Heart left ventricle (tissue), 16 donors: ENCODE measurements at regions not wholly inside any gene's neighbourhood (a gene's known extent, or its start where the extent isn't known, plus 50 kb on each side); places are given as distances from the start of the nearest gene placed in this dataset.

ENCODE experiments used
- ATAC-seq, 4 donors: fragments of 200-7000 bp; cut with Tn5 transposase; one replicate each; pipeline ENCODE4 v1.9.1; 2020 to 2022; ENCODE audit warnings: moderate library complexity in 4 of 4, mild to moderate bottlenecking in 3 of 4, moderate number of reproducible peaks in 1 of 4
- DNase-seq, 5 donors: peaks; one replicate each; pipeline ENCODE4 v3.0.0-alpha.2; 2020
- H3K27ac ChIP-seq, 12 donors: fragments of 200-600 bp; sonication (generic) in 4 of 12; one replicate each; pipeline versions ENCODE4 v1.5.0 to v1.8.0; 2016 to 2022; ENCODE audit warnings: mild to moderate bottlenecking in 2 of 12
- H3K27me3 ChIP-seq, 9 donors: fragments of 200-600 bp; sonication (generic) in 2 of 9; one replicate each; pipeline versions ENCODE4 v1.5.1 to v1.8.0; 2016 to 2022; ENCODE audit warnings: mild to moderate bottlenecking in 3 of 9
- H3K36me3 ChIP-seq, 9 donors: fragments of 200-600 bp; sonication (generic) in 2 of 9; one replicate each; pipeline versions ENCODE4 v1.5.0 to v1.8.0; 2018 to 2022; ENCODE audit warnings: mild to moderate bottlenecking in 2 of 9
- H3K4me1 ChIP-seq, 12 donors: fragments of 200-600 bp; sonication (generic) in 4 of 12; one replicate each; pipeline versions ENCODE4 v1.5.0 to v1.8.0; 2016 to 2022; ENCODE audit warnings: mild to moderate bottlenecking in 3 of 12
- H3K4me3 ChIP-seq, 12 donors: fragments of 200-600 bp; sonication (generic) in 4 of 12; one replicate each; pipeline versions ENCODE4 v1.5.0 to v1.8.0; 2017 to 2022; ENCODE audit warnings: mild to moderate bottlenecking in 9 of 12, moderate library complexity in 4 of 12
- H3K9me3 ChIP-seq, 12 donors: fragments of 200-600 bp; sonication (generic) in 4 of 12; one replicate each; pipeline versions ENCODE4 v1.5.0 to v1.8.0; 2016 to 2022; ENCODE audit warnings: mild to moderate bottlenecking in 1 of 12
- CTCF ChIP-seq, 12 donors: fragments of 200-600 bp; sonication (generic) in 4 of 12; IDR thresholded peaks; one replicate each; pipeline versions ENCODE4 v1.5.0 to v1.8.0; 2018 to 2022; ENCODE audit warnings: antibody characterized with exemption in 12 of 12, mild to moderate bottlenecking in 5 of 12
- POLR2A ChIP-seq, 2 donors: fragments of 450-650 bp; IDR thresholded peaks; one replicate each; pipeline ENCODE4 v1.6.1; 2017; ENCODE audit warnings: antibody characterized with exemption in 2 of 2, mild to moderate bottlenecking in 2 of 2, moderate library complexity in 2 of 2
- WGBS, 4 donors: extraction: QIAGEN DNeasy Blood & Tissue Kit in 2 of 4; methylation state at CpG; one replicate each; pipeline versions ENCODE4 v1.1.5 to v1.1.7; 2013 to 2018; 5-methylcytosine and 5-hydroxymethylcytosine counted together
- intact Hi-C, 10 donors: fragments of 100-400 bp; cut with DNase I; formaldehyde crosslinking; loops; one replicate each; pipeline versions ENCODE4 v1.11.1 to v1.14.2; 2022
- donor health status: ischemic (EF 13 %, LVEDD 7.1; RV severe dilation, severe dysfunction).
- donor health status: healthy with polysubstance abuse.
- donor health status: DM: no; HTN: yes; CAD: no.
- donor health status: DM: no; HTN: no; CAD: no.
- donor health status: ischemic (EF 25% LVEDD 6.9; RV normal size, moderate dysfunction).
- donor health status: ischemic (EF 25% LVEDD 5.7; RV mildly dilated, moderate dysfunction).
- donor health status: healthy.
- donor health status: DM: yes; HTN: yes; CAD: no.
- donor health status: ischemic (EF 35%, LVEDD 5.7; RV mildly dilated, moderate dysfunction).
- donor health status: nonischemic (EF 11% LVEDD 7.7; RV severe dilation, severe dysfunction).
- donor health status: DM: yes; HTN: yes; CAD: no.
- donor health status: PGD.
- donor health status: ischemic (EF 29% LVEDD 5.4; RV normal size, mild dysfunction).
- donor health status: nonischemic (EF 23%, LVEDD 6.1; RV moderate dilation, normal function).

- ATAC-seq (no peak), DNase-seq (no peak)
- TF ChIP-seq CTCF (IDR thresholded peaks at IDR 0.05) = no peak
- TF ChIP-seq POLR2A (IDR thresholded peaks at IDR 0.05) = no peak
- H3K4me1 ChIP-seq = peaks cover 0 to 42% (median 7%) of the 10 kb centered on the region in 12 donors
- H3K36me3 ChIP-seq = no peaks in the 10 kb centered on the region
- WGBS, 4 donors = 95 to 97% (median 96%) methylated on average over 5 of the region's 5 CpGs
- peaks cover 0 to 9% (median 1%) of the 10 kb centered on the region in 12 donors for H3K9me3 ChIP-seq
- intact Hi-C loops = no loop called here
- no peak overlapping the region for H3K27ac ChIP-seq
- no peaks in the 10 kb centered on the region for H3K27me3 ChIP-seq
- H3K4me3 ChIP-seq = no peak overlapping the region
These were observed 171.0 kb upstream of the SMAD3 start for GRCh38 chr15:66894363-66894762.

- Histone ChIP-seq H3K4me1 (peaks cover 0 to 42% (median 7%) of the 10 kb centered on the region in 12 donors), H3K9me3 (peaks cover 0 to 1% (median 0%) of the 10 kb centered on the region in 12 donors), H3K27ac (no peak overlapping the region), H3K4me3 (no peak overlapping the region), H3K36me3 (no peaks in the 10 kb centered on the region), H3K27me3 (no peaks in the 10 kb centered on the region)
- no peak for ATAC-seq
- intact Hi-C loops = no loop called here
- 61 to 91% (median 72%) methylated on average over 4 of the region's 4 CpGs for WGBS, 4 donors
- TF ChIP-seq CTCF (IDR thresholded peaks at IDR 0.05) (no peak), POLR2A (IDR thresholded peaks at IDR 0.05) (no peak)
- no peak for DNase-seq
These were observed 170.2 kb upstream of the SMAD3 start for GRCh38 chr15:66894986-66895780.

- no peak overlapping the region for H3K4me3 ChIP-seq
- H3K27me3 ChIP-seq = no peaks in the 10 kb centered on the region
- intact Hi-C loops = no loop called here
- DNase-seq (no peak), ATAC-seq (no peak)
- 91 to 97% (median 95%) methylated on average over 9 of the region's 9 CpGs for WGBS, 4 donors
- no peak for TF ChIP-seq POLR2A (IDR thresholded peaks at IDR 0.05)
- TF ChIP-seq CTCF (IDR thresholded peaks at IDR 0.05) = no peak
- H3K9me3 ChIP-seq = no peaks in the 10 kb centered on the region
- no peak overlapping the region for H3K27ac ChIP-seq
- no peaks in the 10 kb centered on the region for H3K36me3 ChIP-seq
- peaks cover 0 to 45% (median 9%) of the 10 kb centered on the region in 12 donors for H3K4me1 ChIP-seq
These were observed 169.5 kb upstream of the SMAD3 start for GRCh38 chr15:66895794-66896453.

GRCh38 chr15:66896611-66897010 lies 168.8 kb upstream of the SMAD3 start:
- H3K4me3 ChIP-seq = no peak overlapping the region
- 87 to 90% (median 89%) methylated on average over 5 of the region's 5 CpGs for WGBS, 4 donors
- TF ChIP-seq POLR2A (IDR thresholded peaks at IDR 0.05) (no peak), CTCF (IDR thresholded peaks at IDR 0.05) (no peak)
- H3K27me3 ChIP-seq = no peaks in the 10 kb centered on the region
- no peaks in the 10 kb centered on the region for H3K36me3 ChIP-seq
- peaks cover 0 to 51% (median 15%) of the 10 kb centered on the region in 12 donors for H3K4me1 ChIP-seq
- no peaks in the 10 kb centered on the region for H3K9me3 ChIP-seq
- DNase-seq = no peak
- H3K27ac ChIP-seq = no peak overlapping the region
- ATAC-seq = no peak
- intact Hi-C loops = no loop called here
